ENCODE measurements at regions not wholly inside any gene's neighbourhood (a gene's known extent, or its start where the extent isn't known, plus 50 kb on each side); places are given as distances from the start of the nearest gene placed in this dataset.

DNA sequence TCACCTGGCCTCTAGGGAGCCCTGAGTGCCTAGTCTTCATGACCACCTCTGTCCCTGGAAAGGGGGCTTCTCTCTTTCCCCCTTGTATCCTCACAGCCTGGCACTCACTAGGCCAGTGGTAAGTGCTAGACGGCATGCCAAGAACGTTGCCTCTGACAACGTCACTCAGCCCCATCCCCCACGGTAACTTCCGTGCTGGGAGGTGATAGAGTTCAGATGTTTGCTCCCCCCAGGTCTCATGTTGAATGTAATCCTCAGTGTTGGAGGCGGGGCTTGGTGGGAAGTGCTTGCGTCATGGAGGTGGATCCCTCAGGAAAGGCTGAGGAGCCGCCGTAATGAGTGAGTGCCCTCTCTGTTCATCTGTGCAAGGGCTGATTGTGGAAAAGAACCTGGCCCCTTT, 343.3 kb upstream of the MKI67 start:
- no peak for DNase-seq (ENCODE audit: low read depth)

DNA sequence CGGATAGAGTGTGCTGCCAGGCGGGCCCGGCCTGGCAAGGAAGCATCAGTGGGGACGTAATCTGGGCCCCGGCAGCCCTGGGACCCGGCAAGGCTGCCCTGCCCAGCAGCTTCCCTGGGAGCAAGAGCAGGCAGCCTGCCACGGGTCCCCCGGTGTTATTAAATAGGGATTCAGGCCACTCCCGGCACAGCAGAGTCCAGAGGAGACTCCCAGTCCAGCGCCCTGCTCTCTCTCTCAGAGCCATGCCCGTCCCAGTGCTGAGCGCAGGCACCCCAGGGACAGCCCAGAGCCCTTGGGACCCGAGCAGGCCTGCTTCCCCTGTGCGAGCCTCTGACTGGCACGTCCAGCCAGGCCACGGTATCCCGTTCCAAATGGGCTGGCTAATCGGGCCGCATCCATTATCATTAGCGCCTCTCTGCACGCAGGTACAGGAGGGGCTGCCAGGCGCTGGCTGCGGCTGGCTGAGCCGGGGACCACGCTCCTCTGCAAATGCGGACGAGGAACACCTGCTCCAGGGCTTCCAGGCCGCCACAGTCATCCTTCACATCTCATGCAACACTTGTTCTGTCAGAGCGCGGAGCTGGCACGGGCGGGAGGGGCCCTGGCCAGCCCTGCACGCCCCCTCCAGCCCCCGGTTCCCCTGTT, 344.2 kb upstream of the MKI67 start:
- DNase-seq (ENCODE audit: low read depth): no peak

DNA sequence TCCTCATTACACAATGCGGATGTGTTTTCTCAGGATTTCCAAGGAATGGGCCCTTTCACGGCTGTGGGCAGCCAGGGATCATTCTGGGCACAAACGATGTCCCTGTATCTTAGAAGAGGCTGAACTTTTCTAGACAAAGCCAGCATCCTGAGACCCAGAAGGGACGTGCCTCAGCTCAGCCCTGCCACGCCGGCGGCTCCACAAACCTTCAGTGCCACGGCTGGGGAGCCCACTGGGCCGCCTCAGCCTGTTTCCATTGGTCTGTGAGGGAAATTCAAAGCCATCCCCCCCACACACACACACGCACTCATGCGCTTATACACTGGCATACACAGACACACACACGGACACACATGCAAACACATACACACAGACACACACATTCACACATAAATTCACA, 344.9 kb upstream of the MKI67 start:
- DNase-seq (ENCODE audit: low read depth): no peak

DNA sequence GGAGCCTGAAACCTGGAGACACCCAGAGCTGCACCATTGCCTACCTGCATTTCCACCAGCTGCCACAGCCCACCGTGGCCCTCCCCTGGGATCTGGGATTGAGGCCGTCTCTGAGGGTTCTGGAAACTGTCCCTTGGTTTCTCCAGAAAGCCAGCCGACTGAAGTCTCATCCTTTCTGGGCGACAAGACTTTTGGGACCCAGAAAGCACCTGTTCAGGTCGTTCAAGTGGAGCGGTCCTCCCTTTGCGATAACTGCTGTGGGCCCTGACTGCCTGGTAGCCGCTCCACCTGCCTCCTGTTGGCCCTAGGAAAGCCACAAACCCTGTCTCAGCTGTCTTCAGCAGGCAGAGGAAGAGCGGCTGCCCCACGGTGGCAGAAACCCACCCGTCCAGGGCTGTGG, 346.0 kb upstream of the MKI67 start:
- no peak for DNase-seq (ENCODE audit: low read depth)

DNA sequence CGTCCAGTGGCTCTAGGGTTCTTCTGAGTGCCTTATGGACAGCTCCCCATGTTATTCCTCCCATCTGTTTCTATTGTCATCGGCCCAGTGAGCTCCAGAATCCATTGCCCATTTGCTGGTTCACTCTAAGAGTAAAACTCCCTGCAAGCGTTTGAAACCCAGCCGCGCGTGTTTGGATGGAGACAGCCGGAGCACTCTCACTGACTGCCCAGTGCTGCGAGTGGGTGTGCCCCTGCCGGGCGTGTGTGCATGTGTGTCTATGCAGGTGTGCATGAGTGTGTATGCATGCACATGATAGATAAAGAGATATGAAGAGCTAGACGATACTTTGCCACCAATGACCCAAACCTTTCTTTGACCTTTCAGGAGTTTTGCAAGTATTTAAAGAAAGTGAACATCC, 347.2 kb upstream of the MKI67 start:
- no peak for DNase-seq (ENCODE audit: low read depth)

DNA sequence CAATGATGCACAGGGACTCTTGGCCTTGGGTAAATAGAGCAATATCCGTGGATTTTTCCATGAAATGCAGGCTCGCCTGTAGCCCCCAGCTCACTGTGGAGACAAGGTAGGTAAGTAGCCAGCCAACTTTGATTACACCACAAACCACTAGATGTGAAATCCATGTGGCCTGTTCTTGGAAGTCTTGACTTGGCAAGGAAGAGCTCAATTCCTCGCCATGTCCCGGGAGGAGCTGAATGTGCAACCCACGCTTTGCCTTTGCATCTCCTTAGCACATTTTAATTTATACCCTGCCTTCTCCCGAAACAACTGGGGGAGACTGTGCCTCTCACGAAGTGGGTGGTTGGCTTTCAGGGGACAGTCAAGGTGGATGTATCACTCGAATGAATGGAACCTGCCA, 347.7 kb upstream of the MKI67 start:
- DNase-seq (ENCODE audit: low read depth): no peak

DNA sequence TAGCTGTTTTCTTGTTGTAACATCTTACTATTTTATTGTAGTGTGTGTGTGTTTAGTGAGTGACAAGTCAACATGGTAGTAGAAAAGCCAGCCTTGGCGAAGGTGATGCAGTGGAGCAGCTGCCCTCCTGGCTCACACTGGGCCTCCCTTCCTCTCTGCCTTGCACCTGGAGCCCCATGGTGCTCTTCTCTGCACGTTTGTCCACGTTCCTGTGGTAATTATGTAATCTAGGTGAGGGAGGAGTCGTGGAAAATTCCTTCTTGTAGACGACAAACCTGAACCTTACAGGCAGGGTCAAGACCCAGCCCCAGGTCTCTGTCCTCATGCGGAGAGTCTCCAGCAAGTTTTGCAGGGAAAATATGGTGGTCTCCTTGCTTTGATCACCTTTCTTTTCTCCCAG, 348.3 kb upstream of the MKI67 start:
- DNase-seq (ENCODE audit: low read depth): no peak

DNA sequence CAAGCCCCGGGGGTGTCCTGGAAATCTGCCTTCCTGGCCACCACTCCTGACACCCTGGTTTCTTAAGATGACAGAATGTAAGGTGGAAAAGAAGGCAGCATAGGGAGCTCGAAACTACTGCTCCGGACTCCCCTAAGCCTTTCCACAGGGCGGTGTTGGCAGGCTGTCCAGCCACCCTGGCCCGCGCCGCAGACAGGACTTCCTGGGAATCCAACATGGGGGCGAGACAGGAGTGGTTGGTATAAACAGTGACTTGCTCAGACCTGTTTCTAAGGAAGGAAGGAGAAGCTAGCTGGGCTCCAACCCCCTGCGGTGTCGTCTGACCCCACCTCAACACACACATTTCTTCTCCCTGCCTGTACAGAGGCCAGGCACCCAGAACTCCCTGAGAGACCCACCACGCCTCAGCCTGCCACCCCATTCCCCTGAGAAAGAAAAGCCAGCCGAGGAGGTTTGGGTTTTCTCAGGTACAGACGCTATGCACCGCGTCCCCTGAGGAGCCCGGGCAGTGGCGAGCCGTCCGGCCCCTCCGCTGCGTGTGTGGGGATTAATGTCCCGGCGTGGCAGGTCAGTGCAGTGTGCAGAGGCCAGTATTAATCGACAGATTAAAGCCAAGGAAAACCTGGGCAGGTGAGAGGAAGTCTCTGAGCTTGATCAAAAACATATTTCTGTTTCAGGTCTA, 349.6 kb upstream of the MKI67 start:
- no peak for DNase-seq (ENCODE audit: low read depth)

DNA sequence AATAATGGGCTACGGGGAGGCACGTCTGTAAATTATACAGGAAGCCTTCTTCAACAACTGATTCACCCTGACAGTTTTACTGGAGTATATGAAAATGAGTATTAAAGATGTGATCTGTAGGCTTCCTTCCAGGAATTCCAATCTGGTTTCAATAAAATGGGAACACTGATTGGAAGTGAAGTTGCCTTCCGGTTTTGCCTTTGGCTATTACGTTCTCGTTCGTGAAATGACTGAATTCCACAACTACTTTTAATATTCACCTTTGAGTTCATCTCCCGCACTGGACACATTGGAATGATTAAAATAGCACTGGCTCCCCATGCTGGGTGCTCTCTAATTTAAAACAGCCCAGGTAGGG, 350.1 kb upstream of the MKI67 start:
- DNase-seq (ENCODE audit: low read depth): no peak

DNA sequence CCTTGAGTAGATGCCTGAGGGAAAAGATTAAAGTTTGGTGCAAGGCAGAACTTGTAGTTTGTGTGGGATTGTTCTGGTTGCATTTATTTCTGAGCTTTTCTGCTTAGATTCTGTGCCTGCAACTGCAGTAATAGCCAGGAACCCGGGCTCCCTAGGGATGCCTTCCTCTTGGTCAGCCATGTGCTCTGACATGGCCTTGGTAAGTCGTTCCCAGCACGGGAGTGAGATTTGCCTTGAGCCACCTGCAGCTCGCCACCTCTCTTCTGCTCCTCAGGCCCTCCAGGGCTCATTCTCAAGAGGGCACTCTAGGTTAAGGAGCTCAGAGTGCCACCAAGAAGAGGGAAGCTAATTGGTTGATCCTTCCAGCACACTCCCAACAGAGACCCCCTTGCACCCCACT, 350.6 kb upstream of the MKI67 start:
- DNase-seq (ENCODE audit: low read depth): no peak

DNA sequence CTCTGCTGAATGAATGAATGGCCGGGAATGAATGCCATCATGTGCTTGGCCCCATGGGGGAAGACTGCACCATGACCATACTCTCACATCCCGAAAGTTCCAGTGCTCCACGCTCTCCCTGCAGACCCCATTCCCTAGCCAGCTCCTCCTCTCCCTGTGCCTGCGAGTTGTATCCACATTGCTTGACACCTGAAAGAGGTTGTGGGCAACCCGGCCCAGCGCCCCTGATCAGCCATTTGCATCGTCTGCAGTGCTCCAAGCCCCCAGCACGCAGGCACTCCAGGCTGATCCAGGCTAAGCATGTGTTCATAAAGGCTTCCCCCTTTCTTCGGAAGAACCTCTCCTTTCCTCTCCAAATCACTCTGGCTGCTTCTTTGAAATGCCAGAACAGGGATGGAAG, 354.4 kb upstream of the MKI67 start:
- no peak for DNase-seq (ENCODE audit: low read depth)

DNA sequence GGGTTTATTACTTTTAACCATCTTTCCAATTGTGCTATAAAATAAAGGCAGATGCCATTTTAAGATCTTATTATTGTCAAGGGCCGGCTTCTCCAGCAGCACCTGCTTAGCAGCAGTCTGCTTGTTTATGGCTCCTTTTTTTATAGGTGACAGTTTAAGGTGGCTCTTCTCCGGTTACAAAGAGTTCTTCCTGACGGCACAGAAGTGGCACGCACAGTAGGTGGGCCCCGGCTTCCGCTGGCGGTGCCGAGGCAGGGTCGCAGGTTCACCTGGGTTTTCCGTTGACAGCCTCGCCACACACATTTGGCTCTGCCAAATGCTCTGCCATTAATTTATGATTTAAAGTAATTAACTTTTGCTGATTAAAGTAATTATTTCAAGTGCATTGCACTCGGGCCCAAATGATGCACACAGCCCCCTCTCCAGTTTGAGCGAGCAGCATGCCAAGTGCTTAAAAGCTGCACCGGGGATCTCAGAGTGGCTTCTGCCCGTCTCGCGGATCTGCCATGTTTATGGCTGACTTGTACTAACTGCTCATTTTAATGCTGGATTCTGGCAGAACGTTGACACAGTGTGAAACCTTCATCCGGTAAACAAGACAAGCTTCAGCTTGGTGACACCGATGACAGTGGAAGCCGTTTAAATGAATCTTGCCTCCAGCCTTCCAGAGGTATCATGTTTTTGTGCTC, 355.1 kb upstream of the MKI67 start:
- DNase-seq (ENCODE audit: low read depth): no peak

DNA sequence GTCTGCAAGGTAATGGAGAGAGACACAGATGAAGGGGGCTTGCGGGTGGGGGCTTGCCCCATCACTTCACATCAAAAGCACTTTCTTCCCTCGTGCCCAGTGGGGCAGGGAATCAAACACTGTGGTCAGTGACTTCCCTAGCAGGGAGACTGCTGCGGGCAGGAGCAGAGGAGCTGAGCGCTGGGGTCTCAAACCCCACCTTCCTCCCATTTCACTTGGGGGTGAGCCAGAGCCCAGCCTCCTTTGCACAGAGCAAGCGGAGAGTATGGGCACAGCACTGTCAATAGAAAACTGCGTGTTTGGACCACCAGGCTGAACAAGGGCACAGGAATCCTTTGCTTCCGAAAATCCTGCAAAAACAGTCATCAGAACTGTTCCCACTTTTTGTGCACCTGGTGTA, 355.8 kb upstream of the MKI67 start:
- no peak for DNase-seq (ENCODE audit: low read depth)

DNA sequence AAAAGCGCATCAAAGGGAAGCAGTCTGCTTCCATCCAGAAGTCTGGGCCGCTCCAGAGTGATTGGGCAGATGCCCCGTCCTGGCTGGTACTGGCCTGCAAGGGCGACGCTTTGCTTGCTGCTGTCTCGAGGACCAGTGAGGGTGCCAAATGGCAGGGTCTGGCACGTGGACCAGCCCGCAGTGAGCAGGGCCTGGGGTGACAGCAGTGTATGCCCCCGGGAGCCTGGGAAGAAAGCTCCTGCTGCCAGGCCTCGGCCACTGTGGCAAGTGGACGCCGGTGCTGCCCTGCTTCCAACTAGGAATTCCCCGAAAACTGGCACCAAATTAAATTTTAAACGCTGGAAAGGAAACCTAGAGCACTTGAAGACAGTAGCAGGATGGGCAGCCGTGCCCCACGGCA, 357.0 kb upstream of the MKI67 start:
- DNase-seq (ENCODE audit: low read depth): no peak

DNA sequence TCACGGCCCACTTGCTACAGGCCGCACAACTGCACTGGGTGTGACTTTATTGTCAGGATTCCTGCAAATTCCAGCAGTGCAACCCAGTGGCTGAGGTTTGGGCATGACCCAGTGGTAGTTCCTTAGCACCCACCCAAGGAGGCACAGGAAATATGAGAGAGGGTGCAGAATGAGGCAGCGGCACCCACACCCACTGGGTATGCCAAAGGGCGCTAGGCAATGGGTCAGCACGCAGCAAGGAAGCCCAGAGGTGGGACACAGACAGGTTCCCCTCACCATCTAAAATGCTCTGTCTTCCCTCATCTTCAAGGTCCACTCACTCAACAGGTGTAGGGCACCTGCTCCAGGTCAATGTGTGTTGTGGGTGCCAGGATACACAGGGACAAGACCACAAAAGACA, 357.8 kb upstream of the MKI67 start:
- no peak for DNase-seq (ENCODE audit: low read depth)

DNA sequence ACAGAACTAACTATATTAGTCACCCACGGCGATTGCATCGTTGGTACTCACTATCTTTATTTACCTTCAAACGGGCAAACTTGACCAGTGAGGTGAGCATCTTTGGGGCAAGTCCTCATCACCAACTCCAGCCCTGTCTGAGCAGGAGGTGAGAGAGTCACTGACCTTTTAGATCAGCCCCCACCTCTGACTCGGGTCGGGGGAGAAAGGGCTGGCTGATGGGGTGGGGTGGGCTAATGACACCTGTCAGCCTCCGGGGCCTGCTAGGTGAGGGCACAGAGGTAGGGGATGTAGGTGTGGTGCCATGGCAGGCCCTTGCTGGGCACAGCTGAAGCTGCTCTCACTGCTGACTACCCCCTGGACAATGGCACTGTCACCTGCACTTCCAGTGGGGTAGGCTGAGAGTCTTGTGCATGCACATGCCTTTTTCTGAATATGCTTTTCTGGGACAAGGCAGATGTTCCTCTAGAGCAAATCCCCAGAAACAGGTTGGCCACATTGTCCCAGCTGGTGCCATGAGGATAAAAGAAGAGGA, 359.5 kb upstream of the MKI67 start:
- no peak for DNase-seq (ENCODE audit: low read depth)

DNA sequence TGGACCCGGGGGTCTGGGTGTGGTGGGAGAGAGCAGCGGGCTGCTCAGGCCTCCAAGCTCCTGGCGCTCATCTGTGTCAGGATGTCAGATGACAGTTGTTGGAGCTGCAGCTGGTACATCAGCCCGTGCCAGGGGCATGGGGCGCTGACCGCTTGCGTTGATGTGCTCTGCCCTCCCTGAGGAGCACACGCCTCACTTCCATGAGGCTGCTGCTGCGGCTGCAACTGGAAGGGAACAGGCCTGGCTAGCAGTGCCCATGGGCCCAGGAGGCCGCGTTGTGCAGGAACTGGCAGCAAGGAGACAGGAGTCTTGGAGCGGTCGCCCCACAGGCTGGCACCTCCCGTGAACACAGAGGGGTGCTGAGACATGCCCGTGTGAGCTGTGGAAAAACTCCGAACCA, 361.3 kb upstream of the MKI67 start:
- no peak for DNase-seq (ENCODE audit: low read depth)

DNA sequence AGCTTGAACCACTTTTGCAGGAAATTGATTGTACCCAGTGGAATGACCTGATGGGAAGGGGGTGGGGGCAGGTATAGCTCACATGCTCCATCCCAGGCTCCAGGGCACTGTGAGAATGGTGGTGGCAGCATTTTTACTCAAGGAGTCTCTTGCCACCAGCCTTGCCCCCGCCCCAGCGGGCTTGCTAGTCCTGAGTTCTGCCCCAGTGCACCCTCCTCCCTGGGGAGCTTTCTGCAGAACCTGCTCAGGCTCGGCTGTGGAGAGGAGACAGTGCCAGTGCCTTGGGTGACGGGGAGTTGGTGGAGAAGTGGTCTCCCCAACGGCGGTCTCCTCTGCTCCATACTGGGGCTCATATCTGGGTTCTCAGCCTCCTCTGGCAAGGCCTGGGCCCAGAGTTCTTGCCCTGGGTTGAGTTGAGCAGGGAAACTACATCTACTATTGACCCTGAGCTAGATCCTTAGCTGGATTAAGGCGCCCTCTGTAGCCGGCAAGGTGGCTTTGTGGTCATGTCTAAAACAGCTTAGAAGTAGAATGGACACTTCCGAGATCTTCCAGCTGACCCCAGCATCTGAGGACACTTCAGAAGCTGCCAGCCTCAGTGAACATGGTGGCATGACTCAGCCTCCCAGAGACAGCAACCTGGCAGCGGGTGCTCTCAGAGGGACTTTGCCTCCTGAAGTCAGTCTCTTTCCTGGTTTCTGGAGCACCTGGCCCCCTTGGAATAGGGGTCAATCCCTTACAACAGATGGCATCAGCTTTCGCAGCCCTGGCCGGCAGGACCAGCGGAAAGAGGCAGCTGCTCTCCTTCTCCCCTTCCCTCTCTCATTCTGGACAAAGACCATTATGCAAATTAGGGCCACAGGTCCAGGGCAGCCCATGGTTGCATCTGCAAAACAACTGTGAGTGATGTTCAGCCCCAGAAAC, 363.4 kb upstream of the MKI67 start:
- no peak for DNase-seq (ENCODE audit: low read depth)

DNA sequence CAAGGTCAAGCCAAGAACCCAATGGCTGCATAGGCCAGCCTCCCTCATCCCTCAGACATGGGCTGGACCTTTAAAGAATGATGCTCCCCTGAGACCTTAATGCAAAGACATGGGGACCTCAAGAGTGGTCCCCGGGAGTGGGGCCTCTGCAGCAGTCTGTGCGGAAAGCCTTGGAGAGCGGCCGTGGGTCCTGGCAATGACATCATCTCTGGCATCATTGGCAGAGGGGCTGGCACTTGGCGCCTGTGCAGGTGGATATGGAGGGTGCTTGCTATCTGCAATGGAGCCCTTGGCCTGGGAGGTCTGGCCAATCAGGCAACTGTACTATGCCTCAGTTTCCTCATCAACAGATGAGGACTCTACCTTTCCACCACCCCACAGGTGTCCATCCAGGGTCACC, 365.5 kb upstream of the MKI67 start:
- DNase-seq (ENCODE audit: low read depth): no peak

DNA sequence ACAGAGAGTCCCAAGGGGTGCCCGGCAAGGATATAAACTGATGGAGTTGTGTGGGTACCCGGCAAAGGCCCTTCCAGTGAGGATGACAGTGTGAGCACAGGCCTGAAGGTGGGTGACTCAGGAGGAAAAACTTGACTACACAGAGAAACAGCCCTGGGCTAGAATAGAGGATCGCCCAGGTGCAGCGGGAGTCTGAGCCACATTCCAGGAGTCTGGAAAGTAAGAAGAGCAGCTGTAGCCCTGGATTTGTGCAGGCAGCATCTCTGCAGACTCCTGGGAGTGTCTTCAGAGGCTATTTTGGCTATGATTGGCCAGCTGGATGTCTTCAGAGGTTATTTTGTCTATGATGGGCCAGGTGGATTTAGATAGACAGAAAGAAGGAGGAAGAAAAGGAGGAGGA, 367.6 kb upstream of the MKI67 start:
- no peak for DNase-seq (ENCODE audit: low read depth)

DNA sequence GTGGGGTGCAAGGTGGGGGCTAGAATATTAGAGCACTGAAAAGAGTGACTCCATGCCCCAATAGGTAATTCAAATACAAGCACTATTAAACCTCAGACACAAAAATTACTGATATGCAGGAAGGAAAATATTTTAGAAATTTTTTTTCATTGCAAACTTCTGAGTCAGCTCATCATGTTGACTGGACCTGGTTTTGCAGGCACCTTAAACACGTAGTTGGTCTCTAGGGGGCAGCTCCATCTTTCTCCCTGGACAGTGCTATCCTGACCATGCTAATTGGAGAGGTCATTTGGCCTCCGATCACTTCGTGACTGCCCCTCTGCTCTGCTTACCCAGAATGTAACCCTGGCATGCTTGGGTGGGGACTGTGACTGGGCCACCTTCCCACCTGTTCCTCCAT, 368.4 kb upstream of the MKI67 start:
- no peak for DNase-seq (ENCODE audit: low read depth)

DNA sequence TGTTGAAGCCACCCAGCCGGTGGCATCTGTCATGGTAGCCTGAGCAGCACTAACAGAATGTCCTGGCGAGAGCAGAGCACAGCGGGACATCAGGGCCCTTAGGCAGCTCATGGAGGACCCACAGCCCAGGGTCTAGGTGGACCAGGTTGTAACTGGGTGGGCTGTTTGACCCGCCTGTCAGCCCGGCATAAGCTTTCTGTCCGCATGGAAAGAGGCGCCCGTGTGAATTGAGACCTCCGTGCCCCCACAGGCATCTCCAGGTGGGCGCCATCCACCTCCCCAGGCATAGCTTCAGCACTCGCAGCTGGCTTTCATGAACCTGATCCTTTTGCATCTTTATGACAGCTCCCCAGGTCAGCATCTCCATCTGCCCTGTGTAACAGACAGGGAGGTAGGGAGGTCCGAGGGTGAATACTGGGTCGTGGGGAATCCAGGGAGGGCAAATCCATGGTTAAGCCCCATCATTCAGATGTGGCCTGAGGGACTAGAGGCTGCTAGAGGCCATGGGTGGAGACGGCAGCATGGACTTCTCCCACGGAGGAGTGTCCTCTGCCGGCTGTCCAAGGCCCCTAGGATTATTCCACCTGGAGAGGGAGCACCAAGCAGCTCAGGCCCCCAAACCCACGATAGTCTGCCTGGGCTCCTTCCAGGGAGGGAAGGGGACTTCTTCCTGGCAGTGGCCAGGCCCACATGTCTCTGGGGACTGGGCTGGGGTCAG, 371.6 kb upstream of the MKI67 start:
- no peak for DNase-seq (ENCODE audit: low read depth)

Measured in stimulated activated CD8-positive, alpha-beta memory T cell treated with anti-CD3 and anti-CD28 coated beads, Interleukin-7, amount 100 ng/mL, for 24 hours (primary cell).